HCT116 (cell line): ENCODE measurements at regions not wholly inside any gene's neighbourhood (a gene's known extent, or its start where the extent isn't known, plus 50 kb on each side); places are given as distances from the start of the nearest gene placed in this dataset.

Experiments used
- ATAC-seq: fragments of 200-7000 bp; cut with Tn5 transposase; 2 replicates; pipeline ENCODE4 v1.9.1; 2020; ENCODE audit warnings: mild to moderate bottlenecking, moderate library complexity
- BruUV-seq: library from RNA; stranded (reverse); fragments of 400-500 nt; replicated peaks from 2 replicates; lab custom pipeline; 2021; lab: Mats Ljungman, UMichigan
- CTCF ChIA-PET: fragments of 300-600 bp; sonication (Branson Sonifier 250); formaldehyde crosslinking; loops from one replicate; lab custom pipeline; 2021; ENCODE audit warnings: antibody characterized with exemption; lab: Charles Lee
- POLR2A ChIA-PET: fragments of 300-600, 350-600 bp; sonication (Branson Sonifier 250); formaldehyde crosslinking; loops from one replicate; lab custom pipeline; 2021; ENCODE audit warnings: antibody characterized with exemption; lab: Charles Lee
- RAD21 ChIA-PET, 2 experiments: fragments of 300-600 bp; sonication (Branson Sonifier 250); formaldehyde crosslinking; loops; one replicate each; lab custom pipeline; 2023; ENCODE audit warnings: low total read pairs in 2 of 2; ENCODE audit not compliant: uncharacterized antibody in 2 of 2, unreplicated experiment in 2 of 2, low non-redundant PET in 1 of 2; lab: Charles Lee
- DNase-seq: peaks from one replicate; pipeline ENCODE4 v3.0.0-alpha.2; 2010; ENCODE audit warnings: low read depth, low spot score
- H2AFZ ChIP-seq: fragments of 200-600 bp; shearing (Covaris generic), sonication (generic); 2 replicates; pipeline ENCODE4 v1.6.1; 2017; ENCODE audit warnings: low read depth, mixed run types, mixed read lengths, antibody characterized with exemption, low read length; ENCODE audit not compliant: poor library complexity, severe bottlenecking
- H3K27ac ChIP-seq: 2 replicates; pipeline ENCODE4 v1.5.1; 2012; ENCODE audit warnings: low read depth, low read length
- H3K27me3 ChIP-seq: fragments of 200-600 bp; sonication (generic); 2 replicates; pipeline ENCODE4 v1.6.1; 2016; ENCODE audit warnings: mixed run types, low read length, mixed read lengths; ENCODE audit not compliant: insufficient read depth
- H3K36me3 ChIP-seq, 2 experiments: fragments of 200-500 bp in 1 of 2; fragments of 200-600 bp in 1 of 2; sonication (Bioruptor generic) in 1 of 2; sonication (generic) in 1 of 2; 2 replicates each; pipeline versions ENCODE4 v1.5.1 to v1.6.1; 2014 to 2016; ENCODE audit warnings: low read length in 2 of 2, inconsistent platforms in 1 of 2, mixed read lengths in 1 of 2, mixed run types in 1 of 2; ENCODE audit not compliant: insufficient read depth in 2 of 2, control insufficient read depth in 1 of 2
- H3K4me1 ChIP-seq, 2 experiments: fragments of 200-600 bp in 1 of 2; sonication (generic) in 1 of 2; 2 replicates each; pipeline versions ENCODE4 v1.5.1 to v1.6.1; 2012 to 2017; ENCODE audit warnings: low read length in 2 of 2, inconsistent platforms in 1 of 2, mild to moderate bottlenecking in 1 of 2, mixed read lengths in 1 of 2, mixed run types in 1 of 2, moderate library complexity in 1 of 2; ENCODE audit not compliant: insufficient read depth in 2 of 2, control insufficient read depth in 1 of 2
- H3K4me2 ChIP-seq: fragments of 200-600 bp; sonication (generic); 2 replicates; pipeline ENCODE4 v1.6.1; 2017; ENCODE audit warnings: mixed run types, low read length, mixed read lengths
- H3K4me3 ChIP-seq, 2 experiments: fragments of 200-600 bp in 1 of 2; sonication (generic) in 1 of 2; replicated peaks in 1 of 2; 2 replicates each; pipeline ENCODE4 v1.5.1; 2011 to 2016; ENCODE audit warnings: low read length in 2 of 2, control low read depth in 1 of 2, low read depth in 1 of 2, mild to moderate bottlenecking in 1 of 2, mixed read lengths in 1 of 2, mixed run types in 1 of 2
- H3K79me2 ChIP-seq: fragments of 200-600 bp; sonication (generic); 2 replicates; pipeline ENCODE4 v1.6.1; 2017; ENCODE audit warnings: mild to moderate bottlenecking, mixed run types, low read length, moderate library complexity, mixed read lengths; ENCODE audit not compliant: insufficient read depth
- H3K9ac ChIP-seq: fragments of 200-600 bp; sonication (generic); 2 replicates; pipeline ENCODE4 v1.6.1; 2016; ENCODE audit warnings: low read length, mixed read lengths
- H3K9me2 ChIP-seq: fragments of 200-600 bp; sonication (generic), shearing (Covaris generic); 2 replicates; pipeline ENCODE4 v1.6.1; 2017; ENCODE audit warnings: mixed run types, mild to moderate bottlenecking, moderate library complexity; ENCODE audit not compliant: insufficient read depth
- H3K9me3 ChIP-seq, 2 experiments: fragments of 200-500 bp in 1 of 2; fragments of 200-600 bp in 1 of 2; sonication (Bioruptor generic) in 1 of 2; sonication (generic) in 1 of 2; 2 replicates each; pipeline ENCODE4 v1.6.1; 2014 to 2017; ENCODE audit warnings: low read length in 2 of 2, mixed read lengths in 2 of 2, inconsistent platforms in 1 of 2, low read depth in 1 of 2, mild to moderate bottlenecking in 1 of 2, mixed run types in 1 of 2, moderate library complexity in 1 of 2; ENCODE audit not compliant: control insufficient read depth in 1 of 2, insufficient read depth in 1 of 2
- H4K20me1 ChIP-seq: fragments of 200-600 bp; sonication (generic), shearing (Covaris generic); 2 replicates; pipeline ENCODE4 v1.6.1; 2017; ENCODE audit warnings: mixed run types, mild to moderate bottlenecking, moderate library complexity; ENCODE audit not compliant: insufficient read depth
- CBX3 ChIP-seq: IDR thresholded peaks from 2 replicates; pipeline ENCODE4 v1.6.1; 2012; ENCODE audit warnings: low read depth
- CEBPB ChIP-seq: IDR thresholded peaks from 2 replicates; pipeline ENCODE4 v1.6.1; 2012; ENCODE audit warnings: low read depth
- CTCF ChIP-seq, 3 experiments: fragments of 200-600 bp in 1 of 3; sonication (generic) in 1 of 3; IDR thresholded peaks in 2 of 3; conservative IDR thresholded peaks in 1 of 3; 2 replicates each; pipeline ENCODE4 v1.5.1; 2012 to 2017; ENCODE audit warnings: low read depth in 2 of 3, low read length in 2 of 3, antibody characterized with exemption in 1 of 3, borderline replicate concordance in 1 of 3, control low read depth in 1 of 3, mild to moderate bottlenecking in 1 of 3, mixed read lengths in 1 of 3, mixed run types in 1 of 3, moderate library complexity in 1 of 3; ENCODE audit not compliant: insufficient read depth in 1 of 3
- EGR1 ChIP-seq: IDR thresholded peaks from 2 replicates; pipeline ENCODE4 v1.6.1; 2012; ENCODE audit warnings: low read depth
- EZH2 ChIP-seq: fragments of 200-600 bp; sonication (generic); IDR thresholded peaks from 2 replicates; pipeline ENCODE4 v1.6.1; 2017; ENCODE audit warnings: antibody characterized with exemption, mixed run types
- POLR2A ChIP-seq: IDR thresholded peaks from 2 replicates; pipeline ENCODE4 v1.7.0; 2011; ENCODE audit warnings: borderline replicate concordance; ENCODE audit not compliant: insufficient read depth, insufficient read length; ENCODE audit errors: extremely low read depth
- RAD21 ChIP-seq: IDR thresholded peaks from 2 replicates; pipeline ENCODE4 v1.6.1; 2012; ENCODE audit warnings: low read depth, mild to moderate bottlenecking
- REST ChIP-seq: IDR thresholded peaks from 2 replicates; pipeline ENCODE4 v1.6.1; 2012; ENCODE audit warnings: low read depth
- SRF ChIP-seq: IDR thresholded peaks from 2 replicates; pipeline ENCODE4 v1.6.1; 2012; ENCODE audit warnings: low read depth
- TCF7L2 ChIP-seq: IDR thresholded peaks from 2 replicates; pipeline ENCODE4 v1.7.0; 2011; ENCODE audit warnings: borderline replicate concordance, inconsistent platforms; ENCODE audit not compliant: insufficient read depth, insufficient read length; ENCODE audit errors: extremely low read depth
- ZBTB33 ChIP-seq: IDR thresholded peaks from 2 replicates; pipeline ENCODE4 v1.6.1; 2011; ENCODE audit warnings: mild to moderate bottlenecking, low read length, moderate library complexity; ENCODE audit not compliant: insufficient replicate concordance; ENCODE audit errors: extremely low read depth
- ZFX ChIP-seq: fragments of 450-650 bp; IDR thresholded peaks from 2 replicates; pipeline ENCODE4 v1.6.1; 2017
- intact Hi-C: fragments of 100-400 bp; cut with micrococcal nuclease; formaldehyde crosslinking; loops from 2 replicates; pipeline ENCODE4 v1.10.0; 2022
- TF ChIP-seq, protein P1 (sequence below): IDR thresholded peaks from 2 replicates; pipeline ENCODE4 v1.6.1; 2012

- intact Hi-C loops, result no loop called here
- CTCF ChIA-PET, result no interaction called here
- ATAC-seq, result no peak
- RAD21 ChIA-PET, result no interaction called here
- H3K4me1 ChIP-seq, result no peaks in the 10 kb centered on the region
- BruUV-seq, result no TSS peak
- H3K79me2 ChIP-seq, result no peaks in the 10 kb centered on the region
- no peak overlapping the region for H2AFZ ChIP-seq
- DNase-seq, result no peak
- no peaks in the 10 kb centered on the region for H3K9me2 ChIP-seq
- H3K27ac ChIP-seq, result no peak overlapping the region
- H3K4me2 ChIP-seq, result no peak overlapping the region
- H4K20me1 ChIP-seq, result no peaks in the 10 kb centered on the region
- H3K36me3 ChIP-seq, result no peaks in the 10 kb centered on the region
- no peaks in the 10 kb centered on the region for H3K9me3 ChIP-seq
- TF ChIP-seq CBX3 (no peak), POLR2A (no peak), SRF (no peak)
- TF ChIP-seq, protein P1, sequence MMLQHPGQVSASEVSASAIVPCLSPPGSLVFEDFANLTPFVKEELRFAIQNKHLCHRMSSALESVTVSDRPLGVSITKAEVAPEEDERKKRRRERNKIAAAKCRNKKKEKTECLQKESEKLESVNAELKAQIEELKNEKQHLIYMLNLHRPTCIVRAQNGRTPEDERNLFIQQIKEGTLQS, result no peak
- H3K4me3 ChIP-seq, result no peak overlapping the region
- H3K27me3 ChIP-seq, result no peaks in the 10 kb centered on the region
- H3K9ac ChIP-seq, result no peak overlapping the region
- POLR2A ChIA-PET, result no interaction called here
Observed at GRCh38 chrX:68909945-68910344, 81.1 kb downstream of the EFNB1 start.

DNA sequence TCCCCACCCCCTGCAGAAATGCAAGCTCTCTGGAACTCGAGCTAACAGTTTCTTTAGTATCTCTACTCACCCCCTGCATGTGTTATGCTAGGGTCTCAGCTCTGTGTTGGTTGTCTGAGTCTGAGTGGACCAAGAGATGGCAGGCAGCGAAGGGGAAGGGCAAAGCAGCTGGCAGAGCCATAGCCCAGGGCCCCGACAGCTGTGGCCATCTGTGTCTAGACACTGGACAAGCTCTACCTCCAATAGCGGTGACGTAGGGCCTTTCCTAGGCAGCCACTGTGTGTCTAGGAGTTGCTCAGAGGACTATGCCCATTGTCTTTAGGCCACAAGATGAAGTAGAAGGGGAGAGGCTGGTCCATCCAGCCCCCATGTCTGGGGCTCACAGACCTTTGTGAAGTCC lies 79.2 kb downstream of the EFNB1 start:
- no peak for ATAC-seq
- Histone ChIP-seq H3K36me3 (no peaks in the 10 kb centered on the region), H3K9me2 (no peaks in the 10 kb centered on the region), H4K20me1 (no peaks in the 10 kb centered on the region), H2AFZ (no peak overlapping the region), H3K4me1 (no peaks in the 10 kb centered on the region), H3K27me3 (no peaks in the 10 kb centered on the region), H3K4me3 (no peak overlapping the region), H3K79me2 (no peaks in the 10 kb centered on the region), H3K9ac (no peak overlapping the region), H3K27ac (no peak overlapping the region), H3K4me2 (no peak overlapping the region), H3K9me3 (no peaks in the 10 kb centered on the region)
- BruUV-seq, result no TSS peak
- ChIA-PET CTCF (no interaction called here), RAD21 (no interaction called here), POLR2A (no interaction called here)
- intact Hi-C loops, result no loop called here
- no peak for DNase-seq
- no peak for TF ChIP-seq REST
- TF ChIP-seq ZFX, result no peak
- TF ChIP-seq ZBTB33, result no peak
- TF ChIP-seq POLR2A, result no peak
- TF ChIP-seq EZH2, result no peak
- TF ChIP-seq TCF7L2, result no peak
- no peak for TF ChIP-seq CBX3
- no peak for TF ChIP-seq RAD21
- no peak for TF ChIP-seq EGR1
- no peak for TF ChIP-seq CEBPB
- TF ChIP-seq CTCF (IDR thresholded peaks at IDR 0.05 in 2 of 3, conservative IDR thresholded peaks at IDR 0.05 in 1 of 3; ENCODE audit: borderline replicate concordance in 1 of 3, insufficient read depth in 1 of 3, low read depth in 2 of 3, low read length in 2 of 3), result no peak
